Astrocyte (in vitro differentiated cells and primary cell): ENCODE measurements at regions not wholly inside any gene's neighbourhood (a gene's known extent, or its start where the extent isn't known, plus 50 kb on each side); places are given as distances from the start of the nearest gene placed in this dataset.

Experiments used
- DNase-seq: peaks from one replicate; pipeline ENCODE4 v3.0.0-alpha.2; 2010; ENCODE audit warnings: low read depth
- FAIRE-seq: peaks from 2 replicates; lab custom pipeline; 2011; peaks lifted over from hg19 to GRCh38; lab: Jason Lieb, UNC
- H2AFZ ChIP-seq: 2 replicates; pipeline ENCODE4 v1.6.0; 2012; ENCODE audit warnings: low read depth, low read length, inconsistent platforms
- H3K27ac ChIP-seq: 2 replicates; pipeline ENCODE4 v1.5.1; 2011; ENCODE audit warnings: low read depth, low read length, inconsistent platforms
- H3K27me3 ChIP-seq: 2 replicates; pipeline ENCODE4 v1.6.0; 2011; ENCODE audit warnings: low read length, inconsistent platforms; ENCODE audit not compliant: insufficient read depth
- H3K36me3 ChIP-seq: 2 replicates; pipeline ENCODE4 v1.5.1; 2011; ENCODE audit warnings: low read length, inconsistent platforms; ENCODE audit not compliant: insufficient read depth
- H3K4me1 ChIP-seq: 2 replicates; pipeline ENCODE4 v1.5.1; 2011; ENCODE audit warnings: low read length, inconsistent platforms; ENCODE audit not compliant: insufficient read depth
- H3K4me2 ChIP-seq: 2 replicates; pipeline ENCODE4 v1.6.0; 2012; ENCODE audit warnings: low read length, inconsistent platforms
- H3K4me3 ChIP-seq: 2 replicates; pipeline ENCODE4 v1.5.1; 2011; ENCODE audit warnings: low read depth, mild to moderate bottlenecking, low read length, inconsistent platforms; ENCODE audit not compliant: insufficient read depth
- H3K79me2 ChIP-seq: 2 replicates; pipeline ENCODE4 v1.6.0; 2012; ENCODE audit warnings: mild to moderate bottlenecking, low read length, inconsistent platforms; ENCODE audit not compliant: insufficient read depth
- H3K9ac ChIP-seq: 2 replicates; pipeline ENCODE4 v1.6.0; 2012; ENCODE audit warnings: mild to moderate bottlenecking, low read length, inconsistent platforms
- H3K9me3 ChIP-seq: 2 replicates; pipeline ENCODE4 v1.5.1; 2012; ENCODE audit warnings: low read depth, mild to moderate bottlenecking, low read length, inconsistent platforms; ENCODE audit not compliant: insufficient read depth
- H4K20me1 ChIP-seq: 2 replicates; pipeline ENCODE4 v1.6.0; 2012; ENCODE audit warnings: low read length, inconsistent platforms; ENCODE audit not compliant: insufficient read depth
- H3K27ac Mint-ChIP-seq: one replicate; pipeline ENCODE4 v1.8.0; 2021; ENCODE audit warnings: mild to moderate bottlenecking, mixed read lengths; ENCODE audit not compliant: unreplicated experiment
- H3K27me3 Mint-ChIP-seq: one replicate; pipeline ENCODE4 v1.8.0; 2021; ENCODE audit warnings: low read depth, mixed read lengths; ENCODE audit not compliant: unreplicated experiment
- H3K36me3 Mint-ChIP-seq: one replicate; pipeline ENCODE4 v1.8.0; 2021; ENCODE audit warnings: low read depth, mixed read lengths; ENCODE audit not compliant: unreplicated experiment
- H3K4me1 Mint-ChIP-seq: one replicate; pipeline ENCODE4 v1.8.0; 2021; ENCODE audit warnings: low read depth, mixed read lengths; ENCODE audit not compliant: unreplicated experiment
- H3K4me3 Mint-ChIP-seq: one replicate; pipeline ENCODE4 v1.8.0; 2021; ENCODE audit warnings: mild to moderate bottlenecking, moderate library complexity, mixed read lengths; ENCODE audit not compliant: unreplicated experiment
- H3K9me3 Mint-ChIP-seq: one replicate; pipeline ENCODE4 v1.8.0; 2021; ENCODE audit warnings: mild to moderate bottlenecking, mixed read lengths; ENCODE audit not compliant: unreplicated experiment
- EZH2 ChIP-seq: IDR thresholded peaks from 2 replicates; pipeline ENCODE4 v1.6.1; 2012; ENCODE audit warnings: mild to moderate bottlenecking, low read length, inconsistent platforms; ENCODE audit not compliant: insufficient read depth
- TF ChIP-seq, protein P1 (sequence below): IDR thresholded peaks from 2 replicates; pipeline ENCODE4 v1.5.1; 2011; ENCODE audit warnings: low read depth, mild to moderate bottlenecking, inconsistent platforms, low read length, moderate library complexity; ENCODE audit not compliant: insufficient read depth

DNA sequence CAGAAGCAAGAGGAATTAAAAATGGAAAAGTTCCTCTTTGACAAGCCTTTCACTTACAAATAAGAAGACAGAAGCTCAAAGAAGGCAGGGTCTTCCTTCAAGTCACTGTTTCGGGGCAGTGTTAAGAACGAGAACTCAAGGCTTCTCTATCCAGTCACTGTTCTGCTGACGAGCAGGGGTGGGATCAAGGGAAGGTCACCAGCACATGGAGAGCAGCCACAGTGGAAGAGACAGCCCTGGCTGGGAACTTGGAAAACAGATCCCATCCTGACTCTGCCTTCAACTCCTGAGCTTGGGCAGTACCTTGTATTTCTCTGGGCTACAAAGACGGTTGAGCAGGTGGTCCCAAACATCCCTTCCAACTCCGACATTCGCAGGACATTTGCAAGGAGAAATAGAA lies 111.5 kb upstream of the LPP start:
- no peak for FAIRE-seq
- no peak for DNase-seq
- H3K4me2 ChIP-seq, result no peak overlapping the region
- no peaks in the 10 kb centered on the region for H4K20me1 ChIP-seq
- Mint-ChIP-seq H3K9me3 (no peaks in the 10 kb centered on the region), H3K27me3 (peaks cover 8% of the 10 kb centered on the region), H3K4me1 (peaks cover 14% of the 10 kb centered on the region), H3K27ac (no peak overlapping the region), H3K36me3 (peaks cover 1% of the 10 kb centered on the region), H3K4me3 (no peak overlapping the region)
- no peaks in the 10 kb centered on the region for H3K36me3 ChIP-seq
- H3K9me3 ChIP-seq, result no peaks in the 10 kb centered on the region
- H3K4me1 ChIP-seq, result peaks cover 12% of the 10 kb centered on the region
- H2AFZ ChIP-seq, result no peak overlapping the region
- TF ChIP-seq, protein P1, sequence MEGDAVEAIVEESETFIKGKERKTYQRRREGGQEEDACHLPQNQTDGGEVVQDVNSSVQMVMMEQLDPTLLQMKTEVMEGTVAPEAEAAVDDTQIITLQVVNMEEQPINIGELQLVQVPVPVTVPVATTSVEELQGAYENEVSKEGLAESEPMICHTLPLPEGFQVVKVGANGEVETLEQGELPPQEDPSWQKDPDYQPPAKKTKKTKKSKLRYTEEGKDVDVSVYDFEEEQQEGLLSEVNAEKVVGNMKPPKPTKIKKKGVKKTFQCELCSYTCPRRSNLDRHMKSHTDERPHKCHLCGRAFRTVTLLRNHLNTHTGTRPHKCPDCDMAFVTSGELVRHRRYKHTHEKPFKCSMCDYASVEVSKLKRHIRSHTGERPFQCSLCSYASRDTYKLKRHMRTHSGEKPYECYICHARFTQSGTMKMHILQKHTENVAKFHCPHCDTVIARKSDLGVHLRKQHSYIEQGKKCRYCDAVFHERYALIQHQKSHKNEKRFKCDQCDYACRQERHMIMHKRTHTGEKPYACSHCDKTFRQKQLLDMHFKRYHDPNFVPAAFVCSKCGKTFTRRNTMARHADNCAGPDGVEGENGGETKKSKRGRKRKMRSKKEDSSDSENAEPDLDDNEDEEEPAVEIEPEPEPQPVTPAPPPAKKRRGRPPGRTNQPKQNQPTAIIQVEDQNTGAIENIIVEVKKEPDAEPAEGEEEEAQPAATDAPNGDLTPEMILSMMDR, result no peak
- no peak for TF ChIP-seq EZH2
- no peak overlapping the region for H3K4me3 ChIP-seq
- H3K27ac ChIP-seq, result no peak overlapping the region
- no peaks in the 10 kb centered on the region for H3K27me3 ChIP-seq
- no peak overlapping the region for H3K9ac ChIP-seq
- no peaks in the 10 kb centered on the region for H3K79me2 ChIP-seq

DNA sequence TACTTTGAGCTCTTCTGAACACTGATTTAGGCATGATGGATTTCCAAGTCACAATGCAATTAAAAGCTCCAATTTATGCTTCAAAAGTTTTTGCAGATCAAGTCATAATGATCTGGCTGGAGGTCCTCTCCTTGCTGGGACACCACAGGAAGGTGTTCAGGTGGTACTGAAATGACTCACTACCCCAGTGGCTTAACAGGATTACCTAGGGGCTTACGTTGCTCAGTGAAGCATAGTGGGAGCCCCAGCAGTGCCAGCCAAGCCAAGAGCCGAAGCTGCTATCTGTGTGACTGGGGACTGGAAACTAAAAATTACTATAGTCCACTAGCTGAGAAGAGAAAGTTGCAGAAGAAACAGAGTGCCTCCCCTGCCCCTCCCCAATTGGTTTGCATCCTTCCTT lies 110.1 kb upstream of the LPP start:
- H3K27me3 Mint-ChIP-seq, result peaks cover 8% of the 10 kb centered on the region
- Histone ChIP-seq H3K9me3 (no peaks in the 10 kb centered on the region), H4K20me1 (no peaks in the 10 kb centered on the region), H3K27ac (no peak overlapping the region), H3K4me3 (no peak overlapping the region), H3K36me3 (no peaks in the 10 kb centered on the region), H3K79me2 (no peaks in the 10 kb centered on the region), H2AFZ (no peak overlapping the region), H3K4me2 (no peak overlapping the region), H3K4me1 (peaks cover 5% of the 10 kb centered on the region), H3K9ac (no peak overlapping the region), H3K27me3 (no peaks in the 10 kb centered on the region)
- no peak overlapping the region for H3K4me3 Mint-ChIP-seq
- TF ChIP-seq EZH2, result no peak
- TF ChIP-seq, protein P1, result no peak
- DNase-seq (no peak), FAIRE-seq (no peak)
- H3K9me3 Mint-ChIP-seq, result no peaks in the 10 kb centered on the region
- peaks cover 1% of the 10 kb centered on the region for H3K36me3 Mint-ChIP-seq
- no peak overlapping the region for H3K27ac Mint-ChIP-seq
- peaks cover 8% of the 10 kb centered on the region for H3K4me1 Mint-ChIP-seq

DNA sequence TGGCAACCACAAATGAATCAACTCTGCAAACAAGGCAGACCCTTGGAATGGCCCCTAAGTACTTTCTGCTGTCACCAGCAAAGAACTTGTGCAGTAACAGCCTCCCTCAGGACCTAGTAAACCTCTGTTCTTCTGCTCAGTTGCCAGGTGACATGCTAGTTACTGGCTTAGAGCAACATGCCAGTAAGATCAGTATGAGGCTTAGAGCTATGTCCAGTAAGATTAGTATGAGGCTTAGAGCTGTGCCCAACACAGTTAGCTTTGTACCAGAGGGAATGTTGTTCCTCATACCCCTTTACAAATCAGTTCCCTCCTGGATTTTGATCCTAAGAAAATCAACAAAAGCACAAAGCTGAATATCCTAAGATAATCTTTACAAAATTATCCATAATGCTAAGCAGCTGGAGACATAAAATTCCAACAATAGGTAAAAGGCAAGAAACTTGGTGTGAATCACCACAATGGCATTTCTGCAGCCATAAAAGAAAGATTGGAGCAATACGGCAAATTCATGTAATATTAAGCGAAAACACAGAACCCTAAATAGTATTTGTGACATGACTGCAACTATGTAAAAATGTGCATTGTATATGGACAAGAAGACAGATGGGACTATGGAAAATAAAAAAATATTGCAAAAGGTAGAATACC lies 107.3 kb upstream of the LPP start:
- Histone ChIP-seq H3K27me3 (no peaks in the 10 kb centered on the region), H3K9me3 (no peaks in the 10 kb centered on the region), H3K27ac (no peak overlapping the region), H2AFZ (no peak overlapping the region), H3K4me3 (no peak overlapping the region), H3K79me2 (no peaks in the 10 kb centered on the region), H3K4me2 (peak overlapping the region; percentile 20), H3K9ac (no peak overlapping the region), H4K20me1 (no peaks in the 10 kb centered on the region), H3K36me3 (no peaks in the 10 kb centered on the region), H3K4me1 (peaks cover 8% of the 10 kb centered on the region)
- peaks cover 13% of the 10 kb centered on the region for H3K4me1 Mint-ChIP-seq
- TF ChIP-seq, protein P1, result no peak
- TF ChIP-seq EZH2, result no peak
- no peak for FAIRE-seq
- H3K36me3 Mint-ChIP-seq, result peaks cover 1% of the 10 kb centered on the region
- H3K27me3 Mint-ChIP-seq, result peaks cover 8% of the 10 kb centered on the region
- no peaks in the 10 kb centered on the region for H3K9me3 Mint-ChIP-seq
- peak; percentile 55 for DNase-seq
- H3K27ac Mint-ChIP-seq, result no peak overlapping the region
- no peak overlapping the region for H3K4me3 Mint-ChIP-seq
